Mononuclear cell (primary cell): ENCODE measurements at regions not wholly inside any gene's neighbourhood (a gene's known extent, or its start where the extent isn't known, plus 50 kb on each side); places are given as distances from the start of the nearest gene placed in this dataset.

Experiments
- H3K27me3 ChIP-seq: 2 replicates; pipeline ENCODE4 v1.6.0; 2011; ENCODE audit warnings: low read length, control low read depth; ENCODE audit not compliant: insufficient read depth
- H3K4me1 ChIP-seq: 2 replicates; pipeline ENCODE4 v1.5.1; 2011; ENCODE audit warnings: mild to moderate bottlenecking, low read length, control low read depth; ENCODE audit not compliant: insufficient read depth
- H3K4me3 ChIP-seq: 2 replicates; pipeline ENCODE4 v1.5.1; 2011; ENCODE audit warnings: mild to moderate bottlenecking, low read length, moderate library complexity
- H3K9me3 ChIP-seq: 2 replicates; pipeline ENCODE4 v1.5.1; 2011; ENCODE audit warnings: low read depth, mild to moderate bottlenecking, control low read depth, low read length

DNA sequence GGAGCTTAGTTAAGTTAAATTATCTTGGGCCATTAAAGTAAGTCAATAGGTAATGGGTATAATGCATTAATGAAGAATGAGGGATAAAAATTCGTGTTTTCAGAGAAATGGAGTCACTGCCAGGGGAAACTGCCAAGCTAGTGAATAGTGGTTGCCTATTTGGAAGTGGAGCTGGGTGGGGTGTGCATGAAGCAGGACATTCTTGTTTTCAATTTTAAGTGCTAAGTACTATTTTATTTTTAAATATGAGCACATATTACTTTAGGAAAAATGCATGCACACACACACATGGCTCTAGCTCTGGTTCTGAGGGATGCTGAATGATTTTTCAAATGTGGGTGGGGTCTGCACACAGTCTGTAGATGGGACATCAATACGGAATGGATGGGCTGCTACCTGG lies 717.7 kb upstream of the SGCG start:
- H3K9me3 ChIP-seq = no peaks in the 10 kb centered on the region
- H3K4me1 ChIP-seq = no peaks in the 10 kb centered on the region
- H3K4me3 ChIP-seq = no peak overlapping the region
- H3K27me3 ChIP-seq = no peaks in the 10 kb centered on the region

DNA sequence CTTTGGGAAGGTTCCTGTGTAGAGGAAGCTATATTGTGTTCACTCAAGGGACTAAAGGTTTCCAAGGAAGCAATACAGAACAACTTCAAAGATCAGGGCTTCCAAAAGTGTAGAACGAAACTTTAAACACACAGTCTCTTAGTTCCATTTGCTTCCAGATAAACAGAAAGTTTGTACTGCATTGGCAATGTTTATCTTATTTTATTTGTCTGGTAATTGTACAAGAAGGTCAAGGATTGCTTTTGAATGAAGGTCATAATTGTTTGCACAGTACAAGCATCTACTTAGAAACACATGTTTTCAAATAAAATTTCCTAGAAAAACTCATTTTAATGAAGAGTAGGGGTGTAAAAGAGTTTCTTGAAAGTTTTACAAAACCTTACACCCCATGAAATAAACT lies 712.7 kb upstream of the SGCG start:
- Histone ChIP-seq H3K4me3 (no peak overlapping the region), H3K4me1 (no peaks in the 10 kb centered on the region), H3K27me3 (no peaks in the 10 kb centered on the region), H3K9me3 (no peaks in the 10 kb centered on the region)

DNA sequence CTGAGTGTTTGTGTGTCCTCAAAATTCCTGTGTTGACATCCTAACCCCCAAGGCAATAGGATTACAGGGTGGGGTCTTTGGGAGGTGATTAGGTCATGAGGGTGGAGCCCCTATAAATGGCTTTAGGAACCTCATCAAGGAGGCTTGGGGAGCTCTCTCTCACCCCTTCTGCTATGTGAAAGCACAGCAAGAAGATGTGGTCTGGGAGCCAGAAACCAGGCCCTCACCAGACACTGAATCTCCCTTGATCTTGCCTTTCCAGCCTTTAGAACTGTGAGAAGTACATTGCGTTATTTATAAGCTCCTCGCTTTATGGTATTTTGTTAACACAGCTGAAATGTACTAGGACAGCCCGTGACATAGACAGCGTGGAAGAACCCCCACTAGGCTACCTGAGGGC lies 712.0 kb upstream of the SGCG start:
- no peak overlapping the region for H3K4me3 ChIP-seq
- no peaks in the 10 kb centered on the region for H3K27me3 ChIP-seq
- H3K9me3 ChIP-seq = no peaks in the 10 kb centered on the region
- H3K4me1 ChIP-seq = no peaks in the 10 kb centered on the region

DNA sequence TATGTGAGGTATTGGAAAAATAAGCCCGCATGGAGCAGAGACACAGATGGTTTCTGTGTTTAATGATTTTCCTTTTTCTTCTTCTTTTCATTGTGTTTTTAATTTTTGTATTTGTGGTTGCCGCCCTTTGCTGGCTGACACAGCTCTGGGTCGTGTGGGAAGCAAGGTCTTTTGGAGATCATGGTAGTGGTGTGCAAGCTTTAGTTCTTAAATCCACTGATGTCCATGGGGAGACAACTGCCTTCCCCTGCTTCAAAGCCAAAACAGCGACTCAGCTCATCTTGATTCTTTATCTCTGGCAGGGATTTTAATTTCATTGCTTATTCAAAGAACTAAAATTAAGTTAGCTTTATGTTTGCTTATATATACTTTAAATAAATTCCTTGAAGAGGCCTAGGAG lies 711.3 kb upstream of the SGCG start:
- H3K4me3 ChIP-seq = no peak overlapping the region
- no peaks in the 10 kb centered on the region for H3K9me3 ChIP-seq
- no peaks in the 10 kb centered on the region for H3K27me3 ChIP-seq
- H3K4me1 ChIP-seq = no peaks in the 10 kb centered on the region

DNA sequence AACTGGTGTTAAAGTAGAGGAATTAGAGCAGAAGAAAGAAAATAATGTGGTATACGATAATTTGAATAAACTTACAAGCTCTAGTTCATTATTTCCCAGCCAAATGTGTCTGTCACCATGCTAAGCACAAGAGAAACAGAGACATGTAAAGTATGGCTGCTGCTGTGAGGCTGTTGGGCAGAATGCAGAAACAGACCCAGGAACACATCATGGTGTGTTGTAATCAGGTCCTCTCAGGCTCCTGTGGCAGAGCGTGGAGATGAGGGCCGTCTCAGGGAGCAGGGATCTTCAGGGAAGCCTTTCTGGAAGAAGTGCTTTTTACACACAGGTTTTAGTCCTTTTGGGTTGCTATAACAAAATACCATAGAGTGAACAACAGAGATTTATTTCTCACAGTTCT lies 710.7 kb upstream of the SGCG start:
- no peaks in the 10 kb centered on the region for H3K4me1 ChIP-seq

DNA sequence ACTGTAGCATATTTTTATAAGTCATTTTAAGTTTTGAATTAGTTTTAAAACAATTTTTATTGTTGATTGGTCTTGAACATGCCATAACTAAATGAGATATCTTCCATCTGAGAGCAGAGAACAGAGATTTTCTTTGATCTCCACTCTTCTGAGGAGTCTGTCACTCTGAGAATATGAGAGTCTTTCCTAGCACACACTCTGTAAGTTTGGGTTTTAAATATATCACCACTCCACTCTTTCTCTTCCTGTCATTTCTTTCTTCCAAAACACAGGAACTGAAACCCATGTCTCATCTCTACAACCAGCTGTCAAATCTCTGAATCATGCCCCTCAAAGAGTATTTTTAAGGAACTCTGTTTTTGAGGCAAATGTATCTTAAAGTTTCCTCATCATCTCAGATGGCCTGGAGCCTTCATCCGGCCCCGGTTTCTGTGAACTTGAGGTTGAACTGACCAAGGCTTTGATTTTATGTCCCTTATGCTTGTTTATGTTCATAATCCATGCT lies 698.2 kb upstream of the SGCG start:
- H3K4me1 ChIP-seq = no peaks in the 10 kb centered on the region
- H3K9me3 ChIP-seq = no peaks in the 10 kb centered on the region
- H3K27me3 ChIP-seq = no peaks in the 10 kb centered on the region
- no peak overlapping the region for H3K4me3 ChIP-seq

More for the DNA sequence above, 710.7 kb upstream of the SGCG start:
- H3K27me3 ChIP-seq = no peaks in the 10 kb centered on the region
- no peaks in the 10 kb centered on the region for H3K9me3 ChIP-seq
- no peak overlapping the region for H3K4me3 ChIP-seq

DNA sequence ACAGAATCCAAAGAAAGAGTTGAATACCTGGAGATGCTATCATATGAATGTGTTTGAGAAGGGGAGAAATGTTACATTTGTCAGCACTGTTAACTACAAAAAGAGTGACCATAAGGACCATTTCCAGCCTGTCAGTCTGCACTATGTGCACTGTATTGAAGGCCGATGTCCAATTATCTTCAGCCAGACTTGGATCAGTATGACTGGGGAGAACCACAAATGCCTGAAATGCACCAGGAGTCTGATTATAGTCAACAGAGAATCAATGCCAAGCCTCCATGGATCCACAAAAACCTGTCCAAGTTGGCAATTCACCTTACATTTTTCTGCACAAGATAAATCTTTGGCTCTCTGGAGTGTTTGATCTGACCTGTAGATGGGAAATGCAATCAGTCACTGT lies 697.5 kb upstream of the SGCG start:
- Histone ChIP-seq H3K4me1 (no peaks in the 10 kb centered on the region), H3K9me3 (no peaks in the 10 kb centered on the region), H3K27me3 (no peaks in the 10 kb centered on the region), H3K4me3 (no peak overlapping the region)

DNA sequence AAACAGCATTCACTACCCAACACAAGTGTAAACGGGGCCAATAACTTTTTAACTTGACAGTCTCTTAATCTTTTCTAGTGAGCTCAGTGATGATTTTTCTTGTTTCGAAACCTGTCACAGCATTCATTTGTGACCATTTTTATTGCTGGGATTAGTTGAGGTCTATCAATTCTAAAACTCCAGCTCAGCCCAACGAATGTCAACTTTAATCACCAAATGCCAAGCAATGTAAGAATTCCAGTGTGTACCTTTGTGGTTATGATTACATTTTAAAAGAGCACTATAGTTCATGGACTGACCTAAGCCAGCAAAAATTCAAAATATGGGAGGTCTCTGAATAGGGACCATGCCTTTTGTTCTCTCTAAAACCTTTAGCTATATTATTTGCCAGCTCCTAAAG lies 694.3 kb upstream of the SGCG start:
- no peak overlapping the region for H3K4me3 ChIP-seq
- no peaks in the 10 kb centered on the region for H3K27me3 ChIP-seq
- no peaks in the 10 kb centered on the region for H3K4me1 ChIP-seq

DNA sequence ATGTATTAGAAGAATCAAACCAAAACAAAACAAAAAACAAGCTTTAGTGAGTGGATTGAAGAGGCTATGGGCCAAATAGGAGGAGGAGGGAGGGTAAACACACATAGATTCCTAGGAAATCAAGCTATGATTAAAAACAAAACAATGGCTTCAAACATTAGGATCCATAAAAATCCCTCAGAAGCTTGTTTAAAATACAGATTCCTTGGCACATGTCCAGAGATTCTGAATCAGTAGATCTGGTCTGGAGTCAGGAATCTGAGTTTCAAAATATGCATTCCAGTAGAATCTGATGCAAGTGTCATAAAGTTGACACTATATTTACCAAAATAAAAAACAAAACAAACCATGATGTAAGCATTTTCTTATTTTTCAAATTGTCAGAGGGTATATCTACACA lies 692.8 kb upstream of the SGCG start:
- Histone ChIP-seq H3K27me3 (no peaks in the 10 kb centered on the region), H3K4me1 (no peaks in the 10 kb centered on the region), H3K9me3 (no peaks in the 10 kb centered on the region), H3K4me3 (no peak overlapping the region)

More for the DNA sequence above, 694.3 kb upstream of the SGCG start:
- no peaks in the 10 kb centered on the region for H3K9me3 ChIP-seq

DNA sequence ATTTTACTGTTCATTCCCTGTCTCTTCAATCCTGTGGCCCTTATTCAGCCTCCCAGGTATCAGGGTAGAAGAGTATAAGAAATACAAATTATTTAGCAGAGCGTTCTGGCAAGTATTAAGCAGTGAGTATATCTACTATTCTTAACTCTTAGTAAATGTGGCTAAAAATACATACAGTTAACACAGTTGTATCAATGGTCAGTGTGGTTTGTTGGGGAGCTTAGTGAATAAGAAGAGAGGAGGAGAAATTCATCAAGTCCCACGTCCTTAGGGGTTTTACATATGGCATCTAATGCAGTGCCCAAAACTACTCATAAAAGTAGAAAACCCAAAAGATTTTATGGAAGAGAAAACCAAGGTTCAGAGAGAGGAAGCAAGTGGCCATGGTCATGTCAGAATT lies 691.0 kb upstream of the SGCG start:
- Histone ChIP-seq H3K4me1 (no peaks in the 10 kb centered on the region), H3K27me3 (no peaks in the 10 kb centered on the region), H3K4me3 (no peak overlapping the region)

DNA sequence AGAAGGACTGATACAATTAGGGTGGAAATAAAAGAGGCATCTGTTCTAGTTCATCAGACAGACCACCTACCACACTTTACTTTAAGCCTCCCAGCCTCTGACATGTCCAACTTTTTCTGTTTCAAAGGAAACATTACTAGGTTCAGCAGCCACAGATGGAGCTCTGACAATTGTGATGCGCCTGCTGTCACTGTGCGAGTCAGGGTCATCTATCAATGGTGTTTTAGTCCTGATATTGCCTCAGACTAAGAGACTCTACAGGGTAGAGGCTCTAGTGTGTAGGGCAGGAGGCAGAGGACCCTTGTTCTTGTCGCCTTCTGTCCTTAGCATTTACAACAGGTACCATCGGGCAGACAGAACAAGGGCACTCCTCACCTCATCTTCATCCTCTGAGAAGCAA lies 685.0 kb upstream of the SGCG start:
- no peaks in the 10 kb centered on the region for H3K9me3 ChIP-seq
- H3K4me3 ChIP-seq = no peak overlapping the region
- H3K27me3 ChIP-seq = no peaks in the 10 kb centered on the region

More for the DNA sequence above, 691.0 kb upstream of the SGCG start:
- no peaks in the 10 kb centered on the region for H3K9me3 ChIP-seq

DNA sequence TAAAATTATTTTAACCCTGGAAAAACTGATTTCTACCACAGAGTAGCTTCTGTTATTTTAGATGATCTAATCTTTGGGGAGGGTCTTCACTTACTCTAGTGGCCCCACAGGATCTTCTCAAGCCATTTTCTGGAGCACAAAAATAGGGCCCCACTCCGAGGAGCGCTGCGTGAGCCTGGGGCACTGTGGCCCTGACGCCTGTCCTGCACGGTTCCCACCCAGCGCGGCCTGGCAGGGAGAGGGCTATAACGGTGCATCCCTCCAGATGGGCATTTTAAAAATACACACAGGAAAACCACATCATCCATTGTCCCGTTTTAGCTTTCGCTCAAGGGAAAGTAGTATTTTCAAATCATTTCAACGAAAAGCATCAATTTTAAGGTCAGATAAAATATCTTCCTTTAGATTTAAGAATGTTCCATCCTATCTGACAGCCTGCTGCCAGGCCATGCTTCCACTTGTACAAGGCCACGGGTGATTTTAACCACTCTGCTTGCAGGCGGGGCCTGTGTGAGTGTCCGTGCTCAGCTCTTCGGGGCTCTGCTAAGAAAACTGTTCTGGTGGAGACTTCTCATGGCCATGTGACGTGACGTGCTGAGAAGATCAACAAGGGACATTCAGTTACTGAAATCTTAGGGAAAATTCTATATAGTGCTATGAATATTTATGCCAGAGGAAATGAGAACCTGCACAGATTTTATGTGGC lies 683.8 kb upstream of the SGCG start:
- no peaks in the 10 kb centered on the region for H3K27me3 ChIP-seq
- no peak overlapping the region for H3K4me3 ChIP-seq
- no peaks in the 10 kb centered on the region for H3K4me1 ChIP-seq
- no peaks in the 10 kb centered on the region for H3K9me3 ChIP-seq

More for the DNA sequence above, 685.0 kb upstream of the SGCG start:
- H3K4me1 ChIP-seq = no peaks in the 10 kb centered on the region

DNA sequence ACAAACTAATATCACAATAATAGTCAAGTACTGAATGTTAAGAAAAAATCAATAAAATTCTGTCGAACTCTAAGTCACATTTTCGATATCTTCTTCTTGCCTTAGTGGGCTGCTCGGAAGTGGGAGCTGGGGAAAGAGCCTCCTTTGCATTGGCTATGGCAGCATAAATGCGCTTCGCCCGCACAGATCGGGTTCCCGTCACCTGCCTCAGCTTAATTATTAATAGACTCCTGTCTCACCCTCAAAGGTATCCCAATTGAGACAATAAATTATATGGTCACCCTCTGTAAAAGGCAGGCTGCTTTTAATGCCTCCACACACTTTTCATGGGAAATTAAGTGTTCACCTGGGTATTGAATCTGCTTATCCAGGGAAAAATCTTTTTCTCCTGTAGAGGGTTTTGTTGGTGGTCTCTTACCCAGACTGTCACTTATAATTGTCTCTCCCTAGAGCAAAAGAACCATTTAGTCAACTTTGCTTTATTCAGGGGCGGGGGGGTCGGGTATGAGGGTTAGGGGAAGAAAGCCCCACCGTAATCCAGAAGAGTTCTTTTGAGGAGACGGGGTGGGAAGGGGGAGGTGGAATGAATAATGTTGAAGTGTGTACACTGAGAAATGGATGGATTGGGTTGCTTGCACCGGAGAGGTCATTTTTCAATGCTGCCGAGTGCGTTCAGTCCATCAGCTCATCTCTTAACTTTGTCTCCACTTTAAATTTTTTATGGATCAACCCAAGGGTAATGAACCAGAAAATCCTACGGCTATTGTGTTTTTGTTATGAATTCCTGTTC lies 682.6 kb upstream of the SGCG start:
- Histone ChIP-seq H3K4me1 (no peaks in the 10 kb centered on the region), H3K4me3 (no peak overlapping the region), H3K9me3 (no peaks in the 10 kb centered on the region), H3K27me3 (no peaks in the 10 kb centered on the region)

DNA sequence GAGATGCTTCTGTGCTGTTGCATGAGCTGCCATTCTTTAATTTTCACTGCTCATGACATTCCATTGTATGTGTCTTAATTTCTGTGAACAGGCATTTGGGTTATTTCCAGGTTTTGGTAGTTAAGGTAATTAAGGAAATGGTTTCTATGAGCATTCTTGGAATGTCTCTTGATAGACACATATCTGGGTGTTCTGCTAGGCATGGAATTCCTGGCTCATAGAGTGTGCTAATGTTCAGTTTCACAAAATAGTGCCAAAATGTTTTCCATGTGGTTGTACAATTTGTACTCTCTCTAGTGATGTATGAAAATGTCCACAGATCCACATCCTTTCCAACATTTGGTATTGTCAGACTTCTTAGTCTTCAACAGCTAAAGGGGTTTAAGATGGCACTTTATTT lies 680.9 kb upstream of the SGCG start:
- Histone ChIP-seq H3K27me3 (no peaks in the 10 kb centered on the region), H3K4me1 (no peaks in the 10 kb centered on the region), H3K9me3 (no peaks in the 10 kb centered on the region), H3K4me3 (no peak overlapping the region)

DNA sequence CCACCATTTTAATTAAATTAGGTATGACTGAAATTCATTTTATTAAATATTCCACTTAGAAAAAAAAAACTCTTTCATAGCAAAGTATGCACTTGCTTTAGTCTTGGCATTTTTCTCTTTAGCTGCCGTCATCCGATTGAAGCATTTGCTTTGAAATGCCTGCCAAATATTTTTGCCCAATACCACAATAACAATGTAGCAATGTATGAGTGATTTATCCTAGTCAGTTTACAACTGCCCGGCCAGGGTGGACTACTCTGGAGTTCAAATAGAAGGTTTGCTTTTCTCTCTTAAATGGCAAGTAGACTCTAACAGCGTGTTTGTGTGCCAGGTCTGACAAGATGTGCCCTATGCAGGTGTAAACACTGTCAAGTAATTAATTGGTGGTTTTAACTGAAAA lies 675.3 kb upstream of the SGCG start:
- Histone ChIP-seq H3K4me1 (no peaks in the 10 kb centered on the region), H3K9me3 (no peaks in the 10 kb centered on the region), H3K4me3 (no peak overlapping the region), H3K27me3 (no peaks in the 10 kb centered on the region)
